H1 (cell line): ENCODE measurements at regions not wholly inside any gene's neighbourhood (a gene's known extent, or its start where the extent isn't known, plus 50 kb on each side); places are given as distances from the start of the nearest gene placed in this dataset.

Experiments
- CTCF ChIA-PET: fragments of 300-600 bp; sonication (Branson Sonifier 250); formaldehyde crosslinking; loops from one replicate; lab custom pipeline; 2021; ENCODE audit not compliant: partially characterized antibody; lab: Charles Lee
- POLR2A ChIA-PET: fragments of 300-600 bp; sonication (Branson Sonifier 250); formaldehyde crosslinking; loops from one replicate; lab custom pipeline; 2021; ENCODE audit warnings: inconsistent platforms; ENCODE audit not compliant: partially characterized antibody; lab: Charles Lee
- DNase-seq, 2 experiments: peaks; one replicate each; pipeline versions ENCODE4 v3.0.0 to v3.0.0-alpha.2; 2010 to 2022; ENCODE audit warnings: low spot score in 2 of 2, low read depth in 1 of 2, mixed read lengths in 1 of 2
- FAIRE-seq: peaks from 2 replicates; lab custom pipeline; 2011; peaks lifted over from hg19 to GRCh38; lab: Jason Lieb, UNC
- H2AFZ ChIP-seq: 2 replicates; pipeline ENCODE4 v1.8.1; 2012; ENCODE audit warnings: low read length, inconsistent platforms
- H2AK5ac ChIP-seq: 2 replicates; pipeline ENCODE4 v1.6.1; 2013; ENCODE audit warnings: low read depth, low read length
- H2BK120ac ChIP-seq: replicated peaks from 2 replicates; pipeline ENCODE3; 2013; ENCODE audit warnings: low read depth, low read length, inconsistent platforms
- H2BK12ac ChIP-seq: 2 replicates; pipeline ENCODE4 v1.6.1; 2013; ENCODE audit warnings: low read depth, low read length
- H2BK15ac ChIP-seq: 2 replicates; pipeline ENCODE4 v1.6.1; 2013; ENCODE audit warnings: low read length
- H2BK20ac ChIP-seq: 2 replicates; pipeline ENCODE4 v1.6.1; 2013; ENCODE audit warnings: low read length
- H2BK5ac ChIP-seq: 2 replicates; pipeline ENCODE4 v1.6.1; 2013; ENCODE audit warnings: low read depth, low read length
- H3K14ac ChIP-seq: 2 replicates; pipeline ENCODE4 v1.6.1; 2013; ENCODE audit warnings: inconsistent platforms; ENCODE audit not compliant: insufficient read length
- H3K18ac ChIP-seq: 2 replicates; pipeline ENCODE4 v1.6.1; 2013; ENCODE audit warnings: low read length; ENCODE audit errors: extremely low read depth
- H3K23ac ChIP-seq: 2 replicates; pipeline ENCODE4 v1.6.1; 2013; ENCODE audit warnings: inconsistent platforms; ENCODE audit not compliant: insufficient read length
- H3K23me2 ChIP-seq: 2 replicates; pipeline ENCODE4 v1.6.1; 2013; ENCODE audit warnings: low read depth, low read length
- H3K27ac ChIP-seq: 2 replicates; pipeline ENCODE4 v1.6.1; 2011; ENCODE audit warnings: low read depth, low read length, inconsistent platforms
- H3K27me3 ChIP-seq, 4 experiments: replicated peaks in 1 of 4; 1 replicate in 1 of 4; 2 replicates in 3 of 4; pipeline versions ENCODE4 v1.6.1 to v1.8.1; 2011 to 2013; ENCODE audit warnings: low read length in 3 of 4, mild to moderate bottlenecking in 3 of 4, inconsistent platforms in 2 of 4, mixed read lengths in 2 of 4, moderate library complexity in 1 of 4; ENCODE audit not compliant: control insufficient read depth in 3 of 4, insufficient read depth in 3 of 4; ENCODE audit errors: extremely low read depth in 1 of 4
- H3K36me3 ChIP-seq, 4 experiments: 2 replicates each; pipeline versions ENCODE4 v1.6.1 to v1.8.1; 2011 to 2013; ENCODE audit warnings: mild to moderate bottlenecking in 4 of 4, low read length in 3 of 4, moderate library complexity in 2 of 4, control low read depth in 1 of 4, inconsistent platforms in 1 of 4; ENCODE audit not compliant: insufficient read depth in 4 of 4, control insufficient read depth in 2 of 4
- H3K4ac ChIP-seq: replicated peaks from 2 replicates; pipeline ENCODE3; 2013; ENCODE audit warnings: low read length, low read depth, mixed read lengths, inconsistent platforms; ENCODE audit not compliant: insufficient read length
- H3K4me1 ChIP-seq, 4 experiments: replicated peaks in 1 of 4; 1 replicate in 1 of 4; 2 replicates in 3 of 4; pipeline versions ENCODE4 v1.6.1 to v1.8.1; 2011 to 2013; ENCODE audit warnings: low read length in 3 of 4, inconsistent platforms in 2 of 4, mixed read lengths in 1 of 4; ENCODE audit not compliant: insufficient read depth in 4 of 4, control insufficient read depth in 3 of 4
- H3K4me2 ChIP-seq, 2 experiments: 2 replicates each; pipeline versions ENCODE4 v1.6.1 to v1.8.1; 2011 to 2013; ENCODE audit warnings: low read depth in 2 of 2, low read length in 2 of 2, control low read depth in 1 of 2, inconsistent platforms in 1 of 2, mild to moderate bottlenecking in 1 of 2; ENCODE audit not compliant: insufficient read depth in 1 of 2
- H3K4me3 ChIP-seq, 4 experiments: fragments of 200-600, 300-600 bp in 1 of 4; sonication (generic), shearing (Covaris generic), sonication (Bioruptor Twin) in 1 of 4; 2 replicates each; pipeline versions ENCODE4 v1.5.1 to v1.8.1; 2011 to 2016; ENCODE audit warnings: low read length in 4 of 4, low read depth in 3 of 4, control low read depth in 2 of 4, inconsistent platforms in 2 of 4, mild to moderate bottlenecking in 2 of 4, mixed read lengths in 1 of 4, moderate library complexity in 1 of 4; ENCODE audit not compliant: insufficient read depth in 2 of 4; ENCODE audit errors: extremely low read depth in 1 of 4
- H3K56ac ChIP-seq: replicated peaks from 2 replicates; pipeline ENCODE3; 2013; ENCODE audit warnings: low read depth, mild to moderate bottlenecking, mixed read lengths, low read length, inconsistent platforms; ENCODE audit not compliant: insufficient read length
- H3K79me1 ChIP-seq: 2 replicates; pipeline ENCODE4 v1.6.1; 2013; ENCODE audit warnings: low read depth, low read length, control low read depth
- H3K79me2 ChIP-seq, 2 experiments: 2 replicates each; pipeline versions ENCODE4 v1.6.1 to v1.8.1; 2012 to 2013; ENCODE audit warnings: low read length in 2 of 2, mild to moderate bottlenecking in 2 of 2, inconsistent platforms in 1 of 2; ENCODE audit not compliant: insufficient read depth in 2 of 2, control insufficient read depth in 1 of 2
- H3K9ac ChIP-seq, 4 experiments: replicated peaks in 1 of 4; 1 replicate in 1 of 4; 2 replicates in 3 of 4; pipeline versions ENCODE4 v1.6.1 to v1.8.1; 2011 to 2013; ENCODE audit warnings: low read depth in 3 of 4, low read length in 3 of 4, control low read depth in 2 of 4, mild to moderate bottlenecking in 2 of 4, moderate library complexity in 2 of 4, inconsistent platforms in 1 of 4; ENCODE audit errors: extremely low read depth in 1 of 4
- H3K9me3 ChIP-seq, 2 experiments: 2 replicates each; pipeline versions ENCODE4 v1.6.1 to v1.8.1; 2012 to 2013; ENCODE audit warnings: mild to moderate bottlenecking in 2 of 2, moderate library complexity in 2 of 2, control low read depth in 1 of 2, inconsistent platforms in 1 of 2, low read depth in 1 of 2, low read length in 1 of 2, mixed read lengths in 1 of 2; ENCODE audit not compliant: insufficient read depth in 2 of 2
- H4K20me1 ChIP-seq, 2 experiments: replicated peaks in 1 of 2; 2 replicates each; pipeline versions ENCODE3 to v1.8.1; 2011 to 2013; ENCODE audit warnings: inconsistent platforms in 2 of 2, low read length in 2 of 2, mild to moderate bottlenecking in 1 of 2; ENCODE audit not compliant: insufficient read depth in 2 of 2, control insufficient read depth in 1 of 2
- H4K5ac ChIP-seq: 2 replicates; pipeline ENCODE4 v1.6.1; 2013; ENCODE audit warnings: low read length, low read depth, mixed read lengths, inconsistent platforms; ENCODE audit not compliant: insufficient read length
- H4K8ac ChIP-seq: 2 replicates; pipeline ENCODE4 v1.8.0; 2013; ENCODE audit warnings: mild to moderate bottlenecking, moderate library complexity, low read length, inconsistent platforms; ENCODE audit not compliant: insufficient read depth; ENCODE audit errors: extremely low read depth
- H4K91ac ChIP-seq: replicated peaks from 2 replicates; pipeline ENCODE3; 2013; ENCODE audit warnings: low read length, mixed read lengths, inconsistent platforms; ENCODE audit not compliant: insufficient read length
- HDAC2 ChIP-seq, 2 experiments: fragments of 300-600 bp in 1 of 2; sonication (generic) in 1 of 2; IDR thresholded peaks; 2 replicates each; pipeline ENCODE4 v1.6.1; 2011 to 2012; ENCODE audit warnings: low read depth in 2 of 2, low read length in 2 of 2, mild to moderate bottlenecking in 2 of 2, moderate library complexity in 2 of 2, borderline replicate concordance in 1 of 2, inconsistent platforms in 1 of 2
- KDM4A ChIP-seq: IDR thresholded peaks from one replicate; pipeline ENCODE4 v1.7.1; 2012; ENCODE audit warnings: low read depth, mild to moderate bottlenecking, moderate library complexity, low read length, inconsistent platforms; ENCODE audit not compliant: severe bottlenecking
- POLR2AphosphoS5 ChIP-seq: IDR thresholded peaks from 2 replicates; pipeline ENCODE4 v1.6.1; 2011; ENCODE audit warnings: low read depth, low read length
- WGBS, 2 experiments: shearing (Covaris generic) in 1 of 2; methylation state at CpG; one replicate each; pipeline versions ENCODE4 v1.1.6 to v1.1.7; 2013 to 2015; ENCODE audit warnings: low lambda C conversion rate in 2 of 2, mixed read lengths in 2 of 2, inconsistent platforms in 1 of 2, low coverage in 1 of 2, missing lambda C conversion rate in 1 of 2; ENCODE audit not compliant: insufficient replicate concordance in 2 of 2, insufficient coverage in 1 of 2, insufficient read length in 1 of 2; ENCODE audit errors: extremely low coverage in 1 of 2, missing lambda C conversion rate in 1 of 2; 5-methylcytosine and 5-hydroxymethylcytosine counted together

- no peaks in the 10 kb centered on the region for H3K27me3 ChIP-seq
- no peak overlapping the region for H2BK120ac ChIP-seq
- no peak overlapping the region for H3K4me2 ChIP-seq
- no peak overlapping the region for H3K56ac ChIP-seq
- 93% methylated on average over 4 of the region's 4 CpGs; no CpG with 5 or more reads in 1 of the 2 experiments for WGBS, 2 experiments
- no peak overlapping the region for H3K4ac ChIP-seq
- no peak overlapping the region for H2AFZ ChIP-seq
- no peaks in the 10 kb centered on the region for H3K4me1 ChIP-seq
- H3K23me2 ChIP-seq, result no peaks in the 10 kb centered on the region
- H2BK12ac ChIP-seq, result no peak overlapping the region
- no peaks in the 10 kb centered on the region for H3K79me2 ChIP-seq
- no peaks in the 10 kb centered on the region for H4K20me1 ChIP-seq
- H3K23ac ChIP-seq, result no peak overlapping the region
- ChIA-PET CTCF (interaction anchor here (0.8 to 1.1 kb wide), 2 partner anchors 10 to 205 kb away, joined by 3 read pairs; no protein-coding TSS in a partner anchor), POLR2A (no interaction called here)
- TF ChIP-seq HDAC2 (IDR thresholded peaks at IDR 0.05; ENCODE audit: borderline replicate concordance in 1 of 2, low read depth in 2 of 2, low read length in 2 of 2) (no peak), KDM4A (no peak), POLR2AphosphoS5 (no peak)
- no peak overlapping the region for H4K91ac ChIP-seq
- no peak overlapping the region for H3K14ac ChIP-seq
- no peak overlapping the region for H2BK15ac ChIP-seq
- no peaks in the 10 kb centered on the region for H3K79me1 ChIP-seq
- H2BK20ac ChIP-seq, result no peak overlapping the region
- H3K18ac ChIP-seq, result no peak overlapping the region
- no peak overlapping the region for H2BK5ac ChIP-seq
- H3K4me3 ChIP-seq, result no peak overlapping the region
- H3K9ac ChIP-seq, result no peak overlapping the region
- DNase-seq (no peak), FAIRE-seq (no peak)
- H4K5ac ChIP-seq, result no peak overlapping the region
- no peak overlapping the region for H2AK5ac ChIP-seq
- H3K36me3 ChIP-seq, result no peaks in the 10 kb centered on the region
- H4K8ac ChIP-seq, result no peak overlapping the region
- no peak overlapping the region for H3K27ac ChIP-seq
- no peaks in the 10 kb centered on the region for H3K9me3 ChIP-seq
Measured at GRCh38 chr3:187952849-187953248, 201.1 kb upstream of the LPP start.
